GM13977 (cell line): ENCODE measurements at regions not wholly inside any gene's neighbourhood (a gene's known extent, or its start where the extent isn't known, plus 50 kb on each side); places are given as distances from the start of the nearest gene placed in this dataset.

ENCODE experiments used
- DNase-seq: peaks from one replicate; pipeline ENCODE4 v3.0.0; 2012; ENCODE audit warnings: low spot score
- in situ Hi-C: fragments of 300-500 bp; cut with MboI; formaldehyde crosslinking; loops from one replicate; pipeline ENCODE4 v1.12.0; 2022; ENCODE audit warnings: low sequenced_read_pairs, low pct_unique_long_range_greater_than_20kb, mixed read lengths, inconsistent platforms; ENCODE audit not compliant: unreplicated experiment
- TF ChIP-seq, protein P1 (sequence below): IDR thresholded peaks from 2 replicates; pipeline ENCODE4 v1.5.1; 2012; ENCODE audit warnings: mild to moderate bottlenecking, control low read depth; ENCODE audit not compliant: insufficient read depth; ENCODE audit errors: extremely low read depth, missing control alignments

DNA sequence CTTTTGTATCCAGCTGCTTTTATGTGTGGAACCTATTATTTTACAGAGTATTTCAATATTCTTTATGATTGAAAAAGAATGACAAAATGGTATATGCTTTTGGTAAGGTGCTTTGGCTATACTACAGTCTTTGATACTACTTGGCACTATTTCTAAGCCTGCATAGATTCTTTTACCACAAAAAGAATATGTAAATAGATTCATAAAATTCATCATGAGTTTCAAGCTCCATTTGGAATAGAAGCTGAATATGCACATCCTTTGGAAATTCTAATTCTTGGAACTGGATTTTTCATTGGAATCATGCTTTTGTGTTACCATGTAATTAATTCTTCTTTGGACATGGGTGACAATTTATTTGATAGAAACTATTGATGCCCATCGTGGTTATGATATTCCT is 60.2 kb upstream of the SYTL5 start:
- in situ Hi-C loops = no loop called here
- no peak for DNase-seq
- TF ChIP-seq, protein P1, sequence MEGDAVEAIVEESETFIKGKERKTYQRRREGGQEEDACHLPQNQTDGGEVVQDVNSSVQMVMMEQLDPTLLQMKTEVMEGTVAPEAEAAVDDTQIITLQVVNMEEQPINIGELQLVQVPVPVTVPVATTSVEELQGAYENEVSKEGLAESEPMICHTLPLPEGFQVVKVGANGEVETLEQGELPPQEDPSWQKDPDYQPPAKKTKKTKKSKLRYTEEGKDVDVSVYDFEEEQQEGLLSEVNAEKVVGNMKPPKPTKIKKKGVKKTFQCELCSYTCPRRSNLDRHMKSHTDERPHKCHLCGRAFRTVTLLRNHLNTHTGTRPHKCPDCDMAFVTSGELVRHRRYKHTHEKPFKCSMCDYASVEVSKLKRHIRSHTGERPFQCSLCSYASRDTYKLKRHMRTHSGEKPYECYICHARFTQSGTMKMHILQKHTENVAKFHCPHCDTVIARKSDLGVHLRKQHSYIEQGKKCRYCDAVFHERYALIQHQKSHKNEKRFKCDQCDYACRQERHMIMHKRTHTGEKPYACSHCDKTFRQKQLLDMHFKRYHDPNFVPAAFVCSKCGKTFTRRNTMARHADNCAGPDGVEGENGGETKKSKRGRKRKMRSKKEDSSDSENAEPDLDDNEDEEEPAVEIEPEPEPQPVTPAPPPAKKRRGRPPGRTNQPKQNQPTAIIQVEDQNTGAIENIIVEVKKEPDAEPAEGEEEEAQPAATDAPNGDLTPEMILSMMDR = no peak

DNA sequence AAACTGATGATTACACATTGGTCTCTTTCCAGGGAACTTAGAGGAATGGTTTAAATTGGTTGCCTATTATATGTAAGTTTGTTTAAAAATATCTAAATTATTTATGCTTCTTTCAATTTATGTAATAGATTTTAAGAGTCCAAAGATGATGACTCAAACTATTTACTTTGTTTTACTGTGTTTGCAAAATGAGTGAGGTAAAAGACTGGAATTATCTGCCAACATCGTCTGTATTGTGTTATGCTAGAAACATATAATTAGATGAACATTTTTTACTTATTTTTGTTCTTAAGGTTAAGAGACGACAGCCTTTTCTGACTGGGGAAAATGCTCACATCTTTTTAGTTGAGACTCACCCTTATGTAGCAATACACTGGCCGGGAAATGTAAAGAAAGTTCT is 51.1 kb upstream of the SYTL5 start:
- TF ChIP-seq, protein P1 = no peak
- no peak for DNase-seq
- in situ Hi-C loops = no loop called here

DNA sequence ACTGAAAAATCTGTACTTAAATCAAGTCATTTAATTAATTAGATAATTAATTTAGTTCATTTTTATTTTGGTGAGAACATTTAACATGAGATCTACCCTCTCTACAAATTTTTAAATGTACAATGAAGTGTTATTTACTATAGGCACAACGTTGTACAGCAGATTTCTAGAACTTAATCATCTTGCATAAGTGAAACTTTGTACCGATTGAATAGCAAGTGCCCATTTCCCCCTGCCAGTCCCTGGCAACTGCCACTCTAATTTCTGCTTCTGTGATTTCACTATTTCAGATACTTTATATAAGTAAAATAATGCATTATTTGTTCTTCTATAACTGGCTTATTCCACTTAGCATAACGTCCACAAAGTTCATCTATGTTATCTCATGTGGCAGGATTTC is 50.1 kb upstream of the SYTL5 start:
- TF ChIP-seq, protein P1 = no peak
- DNase-seq = no peak
- in situ Hi-C loops = no loop called here
